Activated naive CD8-positive, alpha-beta T cell treated with anti-CD3 and anti-CD28 coated beads, Interleukin-2, amount 50 U/mL, for 24 hours (primary cell): ENCODE measurements at regions not wholly inside any gene's neighbourhood (a gene's known extent, or its start where the extent isn't known, plus 50 kb on each side); places are given as distances from the start of the nearest gene placed in this dataset.

Experiments
- ATAC-seq: fragments of 150-1000 bp; cut with Tn5 transposase; one replicate; pipeline ENCODE4 v1.10.0; 2021
- DNase-seq: peaks from one replicate; pipeline ENCODE4 v3.0.0; 2021
- H3K27ac Mint-ChIP-seq: one replicate; pipeline ENCODE4 v1.8.0; 2021; ENCODE audit warnings: mild to moderate bottlenecking, mixed read lengths
- H3K27me3 Mint-ChIP-seq: one replicate; pipeline ENCODE4 v1.8.0; 2021; ENCODE audit warnings: mixed read lengths
- H3K36me3 Mint-ChIP-seq: one replicate; pipeline ENCODE4 v1.8.0; 2021; ENCODE audit warnings: low read depth, mixed read lengths
- H3K4me1 Mint-ChIP-seq: one replicate; pipeline ENCODE4 v1.8.0; 2021; ENCODE audit warnings: mixed read lengths
- H3K4me3 Mint-ChIP-seq: one replicate; pipeline ENCODE4 v1.8.0; 2021; ENCODE audit warnings: mild to moderate bottlenecking, moderate library complexity, mixed read lengths
- H3K9me3 Mint-ChIP-seq: one replicate; pipeline ENCODE4 v1.8.0; 2021; ENCODE audit warnings: mixed read lengths

GRCh38 chr5:14063691-14064090, 79.5 kb upstream of the TRIO start:
- Mint-ChIP-seq H3K4me1 (no peaks in the 10 kb centered on the region), H3K4me3 (no peak overlapping the region), H3K9me3 (peaks cover 4% of the 10 kb centered on the region), H3K27me3 (no peaks in the 10 kb centered on the region), H3K27ac (no peak overlapping the region), H3K36me3 (no peaks in the 10 kb centered on the region)
- no peak for DNase-seq
- ATAC-seq, result no peak

GRCh38 chr5:14063138-14063537, 80.0 kb upstream of the TRIO start:
- no peaks in the 10 kb centered on the region for H3K27me3 Mint-ChIP-seq
- no peaks in the 10 kb centered on the region for H3K36me3 Mint-ChIP-seq
- no peak for DNase-seq
- peaks cover 4% of the 10 kb centered on the region for H3K9me3 Mint-ChIP-seq
- ATAC-seq, result no peak
- H3K4me1 Mint-ChIP-seq, result no peaks in the 10 kb centered on the region
- H3K27ac Mint-ChIP-seq, result no peak overlapping the region
- no peak overlapping the region for H3K4me3 Mint-ChIP-seq

DNA sequence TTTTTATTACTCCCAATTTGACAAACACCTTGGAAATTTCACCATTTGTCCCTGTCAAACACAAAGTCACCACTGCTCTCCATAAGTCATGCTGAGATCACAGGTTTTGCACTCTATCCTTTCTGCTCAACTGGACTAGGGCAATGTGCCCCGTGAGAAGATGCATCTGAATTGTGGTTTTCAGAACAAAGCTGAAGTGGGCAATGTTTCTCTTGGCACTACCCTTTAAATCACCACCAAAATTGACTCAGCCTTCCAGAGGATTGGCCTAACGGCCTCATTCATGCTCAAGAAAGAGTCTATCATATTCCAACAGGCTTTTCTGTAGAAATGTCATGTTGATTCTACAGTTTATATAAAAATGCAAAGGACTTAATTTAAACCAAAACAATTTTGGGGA, 81.0 kb upstream of the TRIO start:
- no peak for ATAC-seq
- DNase-seq, result no peak

DNA sequence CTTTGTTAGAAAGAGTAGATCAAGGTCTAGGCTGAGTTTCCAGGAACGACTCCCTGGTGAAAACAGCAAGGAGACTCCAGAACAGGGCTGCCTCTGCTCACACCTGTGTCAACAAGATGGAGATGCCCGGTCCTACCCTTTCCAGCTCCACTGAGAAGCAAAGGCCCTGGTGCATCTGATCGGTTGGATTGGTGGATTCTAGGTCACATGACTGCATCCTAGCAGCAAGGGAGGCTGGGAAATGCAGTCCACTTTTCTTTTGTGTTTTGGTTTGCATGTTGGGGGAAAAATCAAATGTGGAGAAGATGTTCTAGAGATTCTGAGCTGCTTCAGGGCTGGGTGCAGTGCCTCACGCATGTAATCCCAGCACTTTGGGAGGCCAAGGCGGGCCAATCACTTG, 82.0 kb upstream of the TRIO start:
- no peaks in the 10 kb centered on the region for H3K4me1 Mint-ChIP-seq
- no peak overlapping the region for H3K4me3 Mint-ChIP-seq
- no peak overlapping the region for H3K27ac Mint-ChIP-seq
- peaks cover 4% of the 10 kb centered on the region for H3K9me3 Mint-ChIP-seq
- H3K27me3 Mint-ChIP-seq, result no peaks in the 10 kb centered on the region
- ATAC-seq, result no peak
- no peaks in the 10 kb centered on the region for H3K36me3 Mint-ChIP-seq
- no peak for DNase-seq

More for the DNA sequence above, 81.0 kb upstream of the TRIO start:
- Mint-ChIP-seq H3K36me3 (no peaks in the 10 kb centered on the region), H3K27me3 (no peaks in the 10 kb centered on the region), H3K27ac (no peak overlapping the region), H3K4me1 (no peaks in the 10 kb centered on the region), H3K9me3 (peaks cover 4% of the 10 kb centered on the region), H3K4me3 (no peak overlapping the region)

GRCh38 chr5:14060218-14060617, 82.9 kb upstream of the TRIO start:
- no peaks in the 10 kb centered on the region for H3K4me1 Mint-ChIP-seq

GRCh38 chr5:14059810-14060209, 83.3 kb upstream of the TRIO start:
- Mint-ChIP-seq H3K27ac (no peak overlapping the region), H3K27me3 (no peaks in the 10 kb centered on the region), H3K9me3 (peaks cover 4% of the 10 kb centered on the region), H3K36me3 (no peaks in the 10 kb centered on the region), H3K4me3 (no peak overlapping the region), H3K4me1 (no peaks in the 10 kb centered on the region)
- no peak for ATAC-seq
- no peak for DNase-seq

More at GRCh38 chr5:14060218-14060617, 82.9 kb upstream of the TRIO start:
- H3K27me3 Mint-ChIP-seq, result no peaks in the 10 kb centered on the region
- no peaks in the 10 kb centered on the region for H3K36me3 Mint-ChIP-seq
- ATAC-seq, result no peak
- no peak overlapping the region for H3K27ac Mint-ChIP-seq
- H3K4me3 Mint-ChIP-seq, result no peak overlapping the region
- peaks cover 4% of the 10 kb centered on the region for H3K9me3 Mint-ChIP-seq
- DNase-seq, result no peak

GRCh38 chr5:14057289-14057688, 85.9 kb upstream of the TRIO start:
- ATAC-seq (no peak), DNase-seq (no peak)
- no peaks in the 10 kb centered on the region for H3K4me1 Mint-ChIP-seq
- H3K36me3 Mint-ChIP-seq, result no peaks in the 10 kb centered on the region
- H3K27me3 Mint-ChIP-seq, result peaks cover under 1% of the 10 kb centered on the region
- no peak overlapping the region for H3K27ac Mint-ChIP-seq
- peaks cover 4% of the 10 kb centered on the region for H3K9me3 Mint-ChIP-seq
- H3K4me3 Mint-ChIP-seq, result no peak overlapping the region

DNA sequence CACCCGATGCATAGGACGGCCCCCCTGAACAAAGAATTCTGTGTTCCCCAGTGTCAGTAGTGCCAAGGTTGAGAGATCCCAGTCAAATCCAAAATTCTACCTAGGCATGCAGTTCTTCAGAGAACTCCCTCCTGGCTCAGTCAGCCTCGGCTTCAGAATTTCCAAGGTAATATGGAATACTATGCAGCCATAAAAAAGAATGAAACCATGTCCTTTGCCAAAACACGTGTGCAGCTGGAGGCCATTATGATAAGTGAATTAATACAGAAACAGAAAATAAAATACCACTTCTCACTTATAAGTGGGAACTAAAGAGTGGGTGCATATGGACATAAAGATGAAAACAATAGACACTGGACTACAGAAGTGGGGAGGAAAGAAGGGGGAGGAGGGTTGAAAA, 87.1 kb upstream of the TRIO start:
- no peaks in the 10 kb centered on the region for H3K4me1 Mint-ChIP-seq
- H3K4me3 Mint-ChIP-seq, result no peak overlapping the region
- ATAC-seq (no peak), DNase-seq (no peak)
- peaks cover 3% of the 10 kb centered on the region for H3K27me3 Mint-ChIP-seq
- peaks cover 4% of the 10 kb centered on the region for H3K9me3 Mint-ChIP-seq
- no peak overlapping the region for H3K27ac Mint-ChIP-seq
- no peaks in the 10 kb centered on the region for H3K36me3 Mint-ChIP-seq

DNA sequence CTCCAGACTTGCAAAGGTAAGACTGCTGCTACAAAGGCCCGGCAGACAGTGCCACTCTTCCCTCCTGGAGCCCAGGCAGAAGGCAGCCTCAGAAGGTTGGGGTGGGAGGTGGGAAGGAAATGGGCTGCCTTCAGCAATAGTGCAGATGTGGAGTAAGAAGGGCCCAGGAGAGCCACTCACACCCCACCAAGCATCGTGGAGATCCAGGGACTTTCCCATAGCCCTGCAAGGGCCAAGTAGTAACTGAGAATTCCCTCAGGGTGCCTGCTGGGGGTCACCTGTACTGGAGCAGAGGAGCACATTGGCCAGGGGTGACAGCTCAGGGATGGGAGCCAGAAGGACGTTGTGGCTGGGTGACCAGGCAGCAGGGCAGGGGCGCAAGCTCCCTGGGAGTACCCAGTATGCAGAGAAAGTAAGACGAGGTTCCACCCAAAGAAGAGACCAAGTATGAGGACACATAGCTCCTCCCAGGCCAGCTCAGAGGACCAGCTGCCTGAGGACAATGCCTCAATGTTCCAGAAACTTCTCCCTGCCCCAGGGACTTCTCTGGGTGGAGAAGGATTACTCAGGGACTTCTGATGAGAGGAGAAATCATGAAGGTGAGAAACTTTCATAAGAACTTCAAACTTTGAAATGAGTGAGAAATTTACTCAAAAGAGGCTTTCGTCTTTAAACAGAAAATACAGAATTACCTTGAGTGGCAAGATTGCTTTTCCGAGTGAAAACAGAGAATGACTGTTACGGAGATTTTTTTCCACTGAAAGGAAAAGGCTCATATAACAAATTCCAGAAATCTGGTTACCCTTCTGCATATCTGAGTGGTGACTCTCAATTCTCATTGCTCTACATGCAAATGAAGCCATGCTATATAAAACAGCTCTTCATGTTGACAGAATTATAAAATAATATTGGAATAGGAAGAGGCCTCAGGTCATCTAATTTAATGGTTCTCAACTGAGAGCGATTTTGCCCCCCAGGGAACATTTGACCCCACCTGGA, 87.9 kb upstream of the TRIO start:
- no peak overlapping the region for H3K4me3 Mint-ChIP-seq
- no peak for DNase-seq
- H3K27me3 Mint-ChIP-seq, result peaks cover 3% of the 10 kb centered on the region
- H3K36me3 Mint-ChIP-seq, result no peaks in the 10 kb centered on the region
- no peak for ATAC-seq
- H3K27ac Mint-ChIP-seq, result no peak overlapping the region
- no peaks in the 10 kb centered on the region for H3K4me1 Mint-ChIP-seq
- no peaks in the 10 kb centered on the region for H3K9me3 Mint-ChIP-seq

GRCh38 chr5:14054111-14054854, 88.9 kb upstream of the TRIO start:
- no peaks in the 10 kb centered on the region for H3K4me1 Mint-ChIP-seq
- H3K27me3 Mint-ChIP-seq, result peaks cover 3% of the 10 kb centered on the region
- no peak for DNase-seq
- ATAC-seq, result no peak
- H3K36me3 Mint-ChIP-seq, result no peaks in the 10 kb centered on the region
- no peak overlapping the region for H3K27ac Mint-ChIP-seq
- H3K4me3 Mint-ChIP-seq, result no peak overlapping the region
- no peaks in the 10 kb centered on the region for H3K9me3 Mint-ChIP-seq

DNA sequence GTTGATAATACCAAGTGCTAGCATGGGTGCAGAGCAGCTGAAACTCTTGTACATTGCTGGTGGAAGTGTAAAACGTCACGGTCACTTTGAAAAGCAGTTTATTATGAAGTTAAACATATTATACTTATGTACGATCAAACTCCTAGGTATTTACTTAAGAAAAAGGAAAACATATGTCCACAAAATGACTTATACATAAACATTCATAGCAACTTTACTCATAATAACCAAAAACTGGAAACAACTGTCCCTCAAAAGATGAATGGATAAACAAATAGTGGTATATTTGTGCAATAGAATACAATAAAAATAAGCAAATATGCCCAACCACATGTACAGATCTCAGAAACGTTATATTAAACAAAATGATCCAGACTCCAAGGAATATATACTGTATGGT, 92.3 kb upstream of the TRIO start:
- Mint-ChIP-seq H3K4me3 (no peak overlapping the region), H3K4me1 (no peaks in the 10 kb centered on the region), H3K9me3 (no peaks in the 10 kb centered on the region), H3K36me3 (no peaks in the 10 kb centered on the region), H3K27ac (no peak overlapping the region), H3K27me3 (peaks cover 8% of the 10 kb centered on the region)
- DNase-seq (no peak), ATAC-seq (no peak)

GRCh38 chr5:14048434-14048833, 94.7 kb upstream of the TRIO start:
- Mint-ChIP-seq H3K4me3 (no peak overlapping the region), H3K27me3 (peaks cover 8% of the 10 kb centered on the region), H3K9me3 (no peaks in the 10 kb centered on the region), H3K4me1 (no peaks in the 10 kb centered on the region), H3K36me3 (no peaks in the 10 kb centered on the region), H3K27ac (no peak overlapping the region)
- ATAC-seq (no peak), DNase-seq (no peak)

DNA sequence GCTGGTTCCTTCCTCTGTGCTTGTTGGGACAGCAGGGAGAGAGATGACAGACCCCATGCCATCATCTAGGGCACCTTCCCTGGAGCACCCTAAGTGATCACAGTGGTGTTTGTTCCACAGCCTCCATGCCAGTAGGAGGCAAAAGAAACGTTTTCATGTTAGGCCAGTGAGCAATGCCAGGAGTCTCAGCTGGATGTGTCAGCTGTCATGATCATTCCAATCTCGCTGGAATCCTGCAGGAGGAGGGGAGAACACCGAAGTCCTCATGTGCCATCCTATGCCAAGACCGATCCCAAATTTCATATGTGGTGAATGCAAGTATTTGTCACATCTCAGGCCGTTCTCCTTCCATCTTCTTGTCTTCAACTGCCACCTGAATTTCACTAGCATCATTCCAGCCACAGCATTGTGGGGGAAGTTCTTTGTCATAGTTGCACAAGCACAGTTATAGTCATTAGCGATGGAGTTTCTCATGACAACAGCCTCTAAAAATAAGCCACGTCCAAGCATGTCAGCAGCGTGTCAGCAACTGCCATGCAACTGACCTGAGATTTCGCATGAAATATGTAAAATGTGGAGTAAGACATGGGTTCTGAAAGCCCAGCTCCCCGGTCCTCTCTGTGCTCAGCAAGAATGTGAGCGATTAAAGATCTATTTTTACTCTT, 97.2 kb upstream of the DNAH5 start:
- Mint-ChIP-seq H3K36me3 (no peaks in the 10 kb centered on the region), H3K4me3 (no peak overlapping the region), H3K4me1 (no peaks in the 10 kb centered on the region), H3K27ac (no peak overlapping the region), H3K27me3 (peaks cover 15% of the 10 kb centered on the region), H3K9me3 (no peaks in the 10 kb centered on the region)
- DNase-seq, result no peak
- no peak for ATAC-seq

GRCh38 chr5:14040542-14040941, 96.1 kb upstream of the DNAH5 start:
- H3K27me3 Mint-ChIP-seq, result peaks cover 12% of the 10 kb centered on the region
- no peaks in the 10 kb centered on the region for H3K36me3 Mint-ChIP-seq
- no peak for DNase-seq
- no peaks in the 10 kb centered on the region for H3K9me3 Mint-ChIP-seq
- H3K27ac Mint-ChIP-seq, result no peak overlapping the region
- no peak for ATAC-seq
- H3K4me3 Mint-ChIP-seq, result no peak overlapping the region
- H3K4me1 Mint-ChIP-seq, result peaks cover 4% of the 10 kb centered on the region
